ENCODE measurements at regions not wholly inside any gene's neighbourhood (a gene's known extent, or its start where the extent isn't known, plus 50 kb on each side); places are given as distances from the start of the nearest gene placed in this dataset.

DNA sequence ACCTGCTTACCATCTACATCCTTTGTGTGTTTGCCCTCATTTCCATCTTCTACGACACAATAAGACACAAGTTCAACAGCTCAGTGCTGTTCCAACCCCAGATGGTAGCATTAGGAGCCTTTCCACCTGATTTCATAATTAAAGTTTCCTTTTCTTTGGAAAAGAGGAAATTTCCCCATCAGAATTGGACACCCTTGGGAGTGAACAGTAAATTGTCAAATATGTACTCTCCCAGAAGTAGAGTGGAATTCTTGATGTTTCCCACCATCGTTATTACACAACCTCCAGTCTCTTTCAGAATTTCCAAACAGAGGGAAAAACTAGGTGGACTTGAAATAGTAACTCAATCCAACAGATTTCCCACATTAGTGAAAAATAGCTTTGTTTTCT is 337.6 kb upstream of the OR4E1 start:
- DNase-seq: no peak

DNA sequence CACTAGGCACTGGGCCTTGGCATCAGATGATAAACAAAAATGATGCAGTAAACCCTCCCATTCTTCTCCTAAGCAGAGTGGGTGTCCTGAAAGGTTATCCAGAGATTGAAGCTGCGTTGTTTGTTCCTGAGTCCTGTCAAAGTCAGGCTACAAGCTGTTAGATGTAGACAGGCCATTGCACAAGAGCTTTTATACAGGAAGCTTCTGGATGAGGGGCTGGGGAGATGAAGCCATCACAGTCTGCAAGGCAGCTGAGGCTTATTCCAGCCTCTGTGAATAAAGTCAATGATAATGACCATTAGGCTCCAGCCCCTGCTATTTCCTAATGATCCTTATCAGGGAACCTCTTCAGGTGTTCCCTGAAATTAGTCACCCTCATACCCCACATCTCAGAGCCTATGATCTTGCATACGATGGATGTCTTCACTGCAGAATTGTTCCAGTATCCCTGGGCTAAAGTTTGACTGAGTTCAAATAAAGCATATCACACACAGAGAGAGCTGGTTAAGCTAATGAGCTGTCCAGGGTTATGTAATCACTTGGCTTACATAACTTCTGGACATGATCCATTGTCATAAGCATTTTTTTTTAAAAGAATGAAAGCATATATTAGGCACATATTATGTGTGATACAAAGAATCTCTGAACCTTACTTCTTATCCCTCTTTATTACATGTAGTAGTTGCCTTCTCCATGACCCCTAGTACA is 337.1 kb upstream of the OR4E1 start:
- no peak for DNase-seq

DNA sequence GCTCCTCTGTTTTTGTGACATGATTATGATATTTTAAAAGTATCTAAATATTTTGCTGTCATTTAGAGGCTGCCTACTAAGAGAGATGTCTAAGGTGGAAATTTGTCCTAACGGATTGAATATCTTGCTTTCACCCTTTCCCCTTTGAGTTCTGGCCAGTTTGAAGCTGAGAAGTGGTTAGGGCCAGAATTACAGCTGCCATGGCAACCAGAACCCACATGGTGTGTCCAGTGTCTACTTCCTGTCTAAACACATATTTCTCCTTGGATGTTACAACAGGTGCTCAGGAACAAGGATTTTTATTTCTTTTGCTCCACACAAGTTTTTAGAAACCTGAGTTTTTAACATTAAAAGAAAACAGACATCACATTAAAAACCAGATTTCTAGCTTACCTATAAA is 335.1 kb upstream of the OR4E1 start:
- no peak for DNase-seq

DNA sequence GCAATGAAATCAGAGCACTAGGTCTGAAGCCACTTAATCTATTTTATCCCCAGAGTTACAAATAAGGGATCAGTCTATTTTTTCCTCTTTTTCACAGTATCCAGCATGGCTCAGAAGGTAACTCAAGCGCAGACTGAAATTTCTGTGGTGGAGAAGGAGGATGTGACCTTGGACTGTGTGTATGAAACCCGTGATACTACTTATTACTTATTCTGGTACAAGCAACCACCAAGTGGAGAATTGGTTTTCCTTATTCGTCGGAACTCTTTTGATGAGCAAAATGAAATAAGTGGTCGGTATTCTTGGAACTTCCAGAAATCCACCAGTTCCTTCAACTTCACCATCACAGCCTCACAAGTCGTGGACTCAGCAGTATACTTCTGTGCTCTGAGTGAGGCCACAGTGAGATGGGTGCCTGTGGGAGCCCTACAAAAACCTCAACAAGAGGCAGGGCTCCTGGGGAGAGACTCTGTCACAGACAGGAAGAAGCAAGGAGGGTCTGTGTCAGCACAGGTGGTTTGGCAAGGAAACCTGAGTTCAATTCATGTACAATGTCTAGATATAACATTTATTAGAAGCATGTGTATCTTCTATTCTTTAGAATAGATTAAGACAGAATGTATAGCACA is 334.3 kb upstream of the OR4E1 start:
- DNase-seq: no peak

DNA sequence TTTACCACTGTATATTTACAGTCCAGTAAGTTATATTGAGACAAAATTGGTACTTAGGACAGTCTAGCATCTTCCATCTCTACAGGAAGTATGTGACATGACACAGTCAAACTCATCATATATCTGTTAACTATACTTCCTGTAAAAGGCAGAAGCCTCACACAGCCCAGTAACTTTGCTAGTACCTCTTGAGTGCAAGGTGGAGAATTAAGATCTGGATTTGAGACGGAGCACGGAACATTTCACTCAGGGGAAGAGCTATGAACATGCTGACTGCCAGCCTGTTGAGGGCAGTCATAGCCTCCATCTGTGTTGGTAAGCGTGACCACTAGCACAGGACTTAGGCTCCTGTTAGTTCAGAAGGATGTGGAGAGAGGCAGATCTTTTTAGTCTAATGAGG is 333.7 kb upstream of the OR4E1 start:
- DNase-seq: no peak

DNA sequence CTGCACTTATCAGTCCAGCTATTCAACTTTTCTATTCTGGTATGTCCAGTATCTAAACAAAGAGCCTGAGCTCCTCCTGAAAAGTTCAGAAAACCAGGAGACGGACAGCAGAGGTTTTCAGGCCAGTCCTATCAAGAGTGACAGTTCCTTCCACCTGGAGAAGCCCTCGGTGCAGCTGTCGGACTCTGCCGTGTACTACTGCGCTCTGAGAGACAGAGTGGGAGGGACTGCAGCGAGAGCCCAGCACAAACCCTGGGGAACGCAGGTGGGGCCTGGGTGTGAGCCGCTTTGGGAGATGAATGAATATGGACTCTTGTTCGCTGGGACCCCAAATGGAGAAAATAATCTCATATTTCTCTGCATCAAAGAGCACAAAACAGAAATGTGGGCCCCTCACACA is 329.8 kb upstream of the OR4E1 start:
- DNase-seq: no peak

DNA sequence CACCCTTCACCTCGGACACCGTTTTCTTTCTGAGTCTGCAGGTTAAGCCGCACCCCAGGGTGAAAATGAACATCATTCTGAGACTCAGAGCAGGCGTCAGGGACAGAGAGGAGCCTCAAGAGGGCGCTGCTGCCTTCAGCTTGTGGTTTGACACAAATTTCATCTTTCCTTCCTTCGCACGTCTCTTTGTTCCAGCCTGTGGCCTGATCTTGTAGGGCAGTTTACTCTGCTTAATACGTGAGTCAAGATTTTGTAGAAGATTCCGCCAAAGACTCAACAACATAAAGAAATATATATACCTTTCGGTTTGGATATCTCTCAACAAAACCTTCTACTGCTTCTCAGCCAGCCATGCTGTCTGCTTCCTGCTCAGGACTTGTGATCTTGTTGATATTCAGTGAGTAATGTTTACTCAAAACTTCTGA is 329.3 kb upstream of the OR4E1 start:
- DNase-seq: no peak

DNA sequence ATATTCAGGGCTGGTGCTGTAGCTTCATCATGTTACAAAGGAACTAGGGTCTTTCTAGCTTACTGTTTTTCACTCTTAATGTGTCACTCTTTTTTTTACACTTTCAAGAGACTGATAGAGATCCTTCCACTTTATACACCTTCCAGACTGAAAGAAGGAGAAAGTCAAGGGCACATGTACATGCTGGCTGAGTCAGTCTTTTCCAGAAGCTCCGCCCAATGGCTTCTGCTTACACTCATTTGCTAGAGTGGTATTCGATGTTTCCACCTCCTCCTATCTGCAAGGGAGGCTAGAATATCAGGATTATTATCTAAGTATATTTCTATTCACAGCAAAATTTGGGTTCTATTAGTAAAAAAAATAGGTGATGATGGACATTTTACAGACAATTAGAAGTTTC is 325.8 kb upstream of the OR4E1 start:
- DNase-seq: no peak

DNA sequence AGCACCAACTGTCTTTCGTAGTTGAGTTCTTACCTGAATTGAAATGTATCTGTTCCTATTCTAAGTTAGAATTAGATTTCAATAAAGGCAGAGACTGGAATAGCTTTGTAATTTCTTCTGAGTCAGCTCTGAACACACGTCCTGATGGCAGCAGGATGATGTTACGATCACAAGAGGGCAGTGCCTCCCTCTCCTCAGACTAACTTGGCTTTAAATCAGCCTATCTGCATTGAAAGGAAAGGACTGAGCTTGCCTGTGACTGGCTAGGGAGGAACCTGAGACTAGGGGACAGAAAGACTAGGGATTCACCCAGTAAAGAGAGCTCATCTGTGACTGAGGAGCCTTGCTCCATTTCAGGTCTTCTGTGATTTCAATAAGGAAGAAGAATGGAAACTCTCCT is 323.7 kb upstream of the OR4E1 start:
- no peak for DNase-seq

DNA sequence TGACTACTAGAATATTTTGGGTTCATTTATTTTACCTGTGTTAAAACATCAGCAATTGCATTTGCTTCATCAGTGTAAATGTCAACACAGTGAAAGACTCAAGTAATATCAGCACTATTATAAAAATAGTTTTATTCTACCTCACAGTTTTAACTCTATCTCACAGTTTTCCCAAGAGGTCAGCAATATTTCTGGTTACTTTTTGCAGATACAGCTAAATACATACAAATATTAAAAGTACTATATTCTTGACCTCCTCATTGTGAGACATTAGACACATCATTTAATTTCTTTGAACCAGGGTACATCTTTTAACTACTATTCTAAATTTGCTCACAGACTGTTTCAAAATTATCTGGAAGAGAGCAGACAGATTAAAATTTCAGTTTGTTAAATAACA is 321.7 kb upstream of the OR4E1 start:
- no peak for DNase-seq

DNA sequence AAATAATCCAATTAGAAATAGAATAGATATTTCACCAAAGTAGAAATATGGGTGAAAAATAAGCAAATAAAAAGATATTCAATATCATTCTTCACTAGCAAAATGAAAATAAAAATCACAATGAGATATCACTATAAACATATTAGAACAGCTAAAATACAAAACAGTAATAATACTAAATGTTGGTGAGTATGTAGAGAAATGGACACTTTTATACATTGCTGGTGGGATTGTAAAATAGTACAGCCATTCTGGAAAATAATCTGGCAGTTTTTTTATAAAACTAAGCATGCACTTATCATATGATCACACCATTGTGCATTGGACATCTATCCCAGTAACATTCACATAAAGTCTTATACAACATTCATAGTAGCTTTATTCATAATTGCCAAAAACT is 320.2 kb upstream of the OR4E1 start:
- no peak for DNase-seq

DNA sequence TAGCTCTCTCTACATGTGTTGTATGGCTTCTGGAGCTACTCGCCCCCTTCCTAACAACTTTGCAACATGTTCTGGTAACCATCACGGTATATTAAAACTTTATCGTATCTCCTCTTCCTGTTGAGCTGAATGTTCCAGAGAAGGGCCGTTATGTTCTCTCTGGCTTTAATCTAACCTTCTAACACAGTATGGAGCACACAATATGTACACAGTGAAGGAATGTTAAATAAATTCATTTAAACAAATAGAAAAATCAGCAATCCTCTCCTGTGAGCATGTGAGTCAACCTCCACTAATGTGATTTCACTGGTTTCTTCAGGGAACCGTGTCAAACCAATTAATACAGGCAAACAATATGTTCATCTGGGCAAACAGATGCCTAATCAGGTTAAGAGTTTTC is 319.5 kb upstream of the OR4E1 start:
- DNase-seq: no peak

DNA sequence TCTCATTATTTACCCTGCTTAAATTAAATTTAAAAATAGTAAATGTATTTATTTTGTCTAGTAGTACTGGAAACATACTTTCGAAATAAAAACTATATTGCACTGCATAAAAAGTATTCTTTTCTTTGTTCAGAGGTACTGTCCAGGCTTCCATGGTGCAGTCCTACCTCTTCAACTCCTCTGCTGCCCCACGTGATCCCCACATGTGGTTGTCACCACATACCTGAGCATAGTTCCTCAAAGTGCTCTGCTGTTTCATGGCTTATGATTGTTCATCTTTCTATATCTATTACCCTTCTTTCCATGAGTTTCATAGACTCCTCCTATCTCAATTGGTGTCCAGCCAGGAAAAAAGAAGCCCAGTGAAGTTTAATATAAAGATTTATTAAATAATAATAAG is 317.5 kb upstream of the OR4E1 start:
- DNase-seq: no peak

DNA sequence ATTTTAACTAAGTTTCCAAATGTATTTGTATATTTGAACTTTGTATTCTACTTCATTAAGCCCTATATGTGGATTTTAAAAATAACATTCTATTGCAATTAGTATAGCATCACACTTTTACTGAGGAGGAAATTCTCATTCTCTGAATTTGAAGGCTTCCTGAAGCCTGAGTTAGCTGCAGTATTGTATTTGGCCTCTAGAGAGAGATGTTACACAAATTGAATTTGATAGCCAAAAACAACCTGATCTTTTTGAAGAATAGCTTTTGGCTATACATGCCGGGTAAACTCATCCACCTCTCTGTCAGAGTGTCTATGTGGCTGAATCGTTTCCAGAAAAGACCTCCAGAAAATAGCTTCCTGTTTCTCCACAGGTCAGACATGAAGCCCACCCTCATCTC is 316.5 kb upstream of the OR4E1 start:
- DNase-seq: no peak

DNA sequence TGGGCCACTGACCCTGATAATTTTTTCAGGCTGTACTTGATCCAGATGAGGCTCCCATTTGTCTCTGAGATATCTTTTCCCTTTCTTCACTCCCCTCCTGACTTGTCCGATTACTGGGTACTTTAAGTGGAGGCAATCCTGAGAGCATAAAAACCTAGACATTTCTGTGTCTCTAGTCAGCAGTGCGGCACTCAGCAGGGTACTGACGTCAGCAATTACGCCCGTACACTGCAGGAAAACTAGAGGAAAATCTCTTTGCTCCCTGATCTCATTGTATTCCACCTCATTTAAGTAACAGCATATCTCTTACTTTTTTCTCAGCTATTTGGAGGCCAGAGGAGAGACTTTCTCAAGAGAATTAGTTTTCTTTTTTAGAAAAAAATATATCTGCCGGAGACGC is 315.5 kb upstream of the OR4E1 start:
- DNase-seq: no peak

DNA sequence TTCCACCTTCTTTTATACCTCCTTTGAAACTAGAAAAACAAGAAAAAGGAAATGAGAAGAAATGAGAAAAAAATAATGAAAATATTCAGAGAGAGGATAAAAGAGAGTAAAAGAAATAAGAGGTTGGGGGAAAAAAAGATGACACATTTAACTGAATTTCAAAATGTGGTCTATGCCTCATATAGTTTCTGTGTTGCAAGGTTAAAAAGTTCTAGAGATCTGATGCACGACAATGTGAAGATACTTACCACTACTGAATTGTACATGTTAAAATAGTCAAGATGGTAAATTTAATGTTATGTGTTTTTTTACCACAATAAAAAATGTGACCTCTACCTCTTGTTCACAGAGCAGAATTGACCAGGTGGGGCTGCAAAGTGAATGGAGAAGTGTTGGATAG is 314.8 kb upstream of the OR4E1 start:
- no peak for DNase-seq

DNA sequence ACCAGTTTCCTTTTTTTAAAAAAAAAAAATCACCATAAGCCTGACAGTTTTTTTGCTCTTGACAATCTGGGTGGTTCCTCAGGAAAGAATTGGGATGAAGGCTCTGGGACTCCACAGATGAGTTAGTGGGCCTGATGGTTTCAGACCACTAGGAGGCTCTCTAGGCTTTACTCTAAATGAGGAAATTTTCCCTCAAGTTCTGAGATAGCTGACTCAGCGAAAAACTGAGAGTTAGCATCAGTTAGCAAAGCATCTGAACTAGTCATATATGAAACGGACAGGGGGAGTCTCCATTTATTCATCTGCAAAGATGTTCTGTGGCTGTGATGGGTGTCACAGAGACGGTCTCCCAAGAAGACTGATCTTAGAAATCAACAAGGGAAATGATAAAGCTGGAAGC is 314.3 kb upstream of the OR4E1 start:
- DNase-seq: no peak

DNA sequence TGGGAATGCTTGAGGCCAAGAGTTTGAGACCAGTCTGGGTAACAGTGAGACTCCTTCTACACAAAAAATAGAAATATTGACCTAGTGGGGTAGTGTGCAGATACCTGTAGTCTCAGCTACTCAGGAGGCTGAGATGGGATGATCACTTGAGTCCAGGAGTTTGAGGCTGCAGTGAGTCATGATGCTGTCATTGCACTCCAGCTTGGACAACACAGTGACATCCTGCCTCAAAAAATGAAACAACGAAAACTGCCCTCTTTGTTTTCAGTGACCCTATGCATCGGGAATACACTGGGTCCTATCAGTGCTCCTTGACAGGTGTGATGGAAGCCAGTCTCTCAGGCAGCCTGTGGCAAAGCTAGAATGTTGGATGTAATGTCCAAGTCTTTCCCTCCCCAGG is 311.5 kb upstream of the OR4E1 start:
- DNase-seq: no peak

DNA sequence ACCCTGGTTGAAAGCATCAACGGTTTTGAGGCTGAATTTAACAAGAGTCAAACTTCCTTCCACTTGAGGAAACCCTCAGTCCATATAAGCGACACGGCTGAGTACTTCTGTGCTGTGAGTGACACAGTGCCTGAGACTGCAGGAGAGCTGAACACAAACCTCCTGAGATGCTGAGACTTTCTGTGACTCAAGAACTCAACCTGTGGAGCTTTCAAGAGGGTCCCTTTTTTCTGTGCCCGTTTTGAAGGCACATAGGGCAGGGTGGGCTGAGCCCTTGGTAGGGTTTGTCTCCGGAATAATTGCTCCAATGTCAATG is 305.3 kb upstream of the OR4E1 start:
- no peak for DNase-seq

DNA sequence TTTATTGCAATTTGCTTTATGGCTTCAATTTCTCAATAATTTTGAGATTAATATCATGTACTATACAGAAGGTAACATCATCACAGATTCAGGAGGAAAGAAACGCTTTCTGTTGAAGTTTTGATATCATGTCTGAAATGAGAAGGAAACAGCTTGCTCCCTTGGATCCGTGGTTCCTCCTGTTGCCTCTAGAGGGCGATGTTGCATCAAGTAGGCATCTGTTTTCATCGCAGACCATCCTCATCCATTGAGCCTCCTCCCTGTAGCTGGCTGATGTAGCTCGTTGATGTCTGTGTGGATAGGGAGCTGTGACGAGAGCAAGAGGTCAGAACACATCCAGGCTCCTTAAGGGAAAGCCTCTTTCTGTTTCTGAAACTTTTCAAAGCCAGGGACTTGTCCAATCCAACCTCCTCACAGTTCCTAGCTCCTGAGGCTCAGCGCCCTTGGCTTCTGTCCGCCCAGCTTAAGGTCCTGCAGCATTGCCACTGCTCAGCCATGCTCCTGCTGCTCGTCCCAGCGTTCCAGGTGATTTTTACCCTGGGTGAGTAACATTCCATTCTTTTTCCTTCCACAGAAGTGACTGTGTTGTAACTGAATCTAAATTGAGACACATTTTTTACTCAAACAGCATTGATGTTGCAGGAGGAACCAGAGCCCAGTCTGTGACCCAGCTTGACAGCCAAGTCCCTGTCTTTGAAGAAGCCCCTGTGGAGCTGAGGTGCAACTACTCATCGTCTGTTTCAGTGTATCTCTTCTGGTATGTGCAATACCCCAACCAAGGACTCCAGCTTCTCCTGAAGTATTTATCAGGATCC is 304.8 kb upstream of the OR4E1 start:
- no peak for DNase-seq

DNA sequence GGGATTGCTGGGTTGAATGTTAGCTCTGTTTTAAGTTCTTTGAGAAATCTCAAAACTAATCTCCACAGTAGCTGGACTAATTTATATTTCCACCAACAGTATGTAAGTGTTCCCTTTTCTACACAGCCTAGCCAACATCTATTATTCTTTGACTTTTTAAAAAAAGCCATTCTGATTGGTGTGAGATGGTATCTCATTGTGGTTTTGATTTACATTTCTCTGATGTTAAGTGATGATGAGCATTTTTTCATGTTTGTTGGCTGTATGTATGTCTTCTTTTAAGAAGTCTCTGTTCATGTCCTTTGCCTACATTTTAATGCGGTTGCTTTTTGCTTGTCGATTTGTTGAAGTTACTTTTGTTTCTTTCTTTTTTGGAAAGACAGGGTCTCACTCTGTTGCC is 301.1 kb upstream of the OR4E1 start:
- no peak for DNase-seq

DNA sequence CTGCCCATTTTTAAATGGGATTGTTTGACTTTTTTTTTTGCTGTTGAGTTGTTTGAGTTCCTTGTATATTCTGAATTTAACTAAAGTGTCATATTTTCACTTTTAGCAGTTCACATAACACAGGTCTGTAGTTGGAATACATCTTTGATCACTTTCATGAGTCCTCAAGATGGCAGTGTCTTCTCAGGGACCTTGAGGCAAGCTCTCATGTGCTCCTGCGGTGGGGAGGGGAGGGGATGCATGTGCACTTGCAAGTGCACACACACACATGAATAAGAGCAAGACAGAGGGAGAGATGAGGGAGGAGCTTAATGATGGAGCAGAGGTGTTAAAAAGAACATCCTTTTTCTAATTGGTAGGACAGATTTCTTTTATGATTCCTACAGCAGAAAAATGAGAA is 291.4 kb upstream of the OR4E1 start:
- DNase-seq: no peak

DNA sequence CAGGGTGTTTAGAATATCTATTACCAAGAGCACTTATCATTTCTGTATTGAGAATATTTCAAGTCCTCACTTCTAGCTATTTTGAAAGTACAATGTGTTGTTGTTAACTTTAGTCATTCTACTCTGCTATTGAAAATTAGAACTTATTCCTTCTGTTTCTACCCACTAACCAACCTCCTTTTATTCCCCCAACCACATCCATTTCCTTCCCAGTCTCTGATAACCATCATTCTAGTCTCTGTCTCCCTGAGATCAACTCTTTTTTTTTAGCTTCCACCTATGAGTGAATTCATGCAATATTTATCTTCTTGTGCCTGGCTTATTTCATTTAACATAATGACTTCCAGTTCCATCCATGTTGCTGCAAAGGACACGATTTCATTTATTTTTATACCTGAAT is 290.6 kb upstream of the OR4E1 start:
- no peak for DNase-seq

DNA sequence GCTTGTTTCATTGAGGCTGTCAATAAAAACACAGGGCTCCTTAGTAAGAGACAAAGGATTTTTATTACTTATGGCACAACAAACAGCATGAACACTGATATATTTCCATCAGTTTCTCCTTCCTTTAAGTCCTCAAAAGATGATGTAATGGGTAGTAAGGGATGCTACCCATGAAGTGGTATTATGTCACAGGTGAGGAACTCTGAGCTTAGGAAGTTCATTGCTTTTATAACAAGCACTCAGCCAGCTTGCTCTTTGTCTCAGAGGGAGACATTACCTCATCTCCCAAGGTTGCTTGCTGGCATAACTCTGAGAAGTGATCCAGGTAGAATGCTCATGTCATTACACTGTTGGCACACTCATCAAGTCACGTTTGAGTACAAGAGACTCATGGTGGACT is 287.0 kb upstream of the OR4E1 start:
- no peak for DNase-seq

DNA sequence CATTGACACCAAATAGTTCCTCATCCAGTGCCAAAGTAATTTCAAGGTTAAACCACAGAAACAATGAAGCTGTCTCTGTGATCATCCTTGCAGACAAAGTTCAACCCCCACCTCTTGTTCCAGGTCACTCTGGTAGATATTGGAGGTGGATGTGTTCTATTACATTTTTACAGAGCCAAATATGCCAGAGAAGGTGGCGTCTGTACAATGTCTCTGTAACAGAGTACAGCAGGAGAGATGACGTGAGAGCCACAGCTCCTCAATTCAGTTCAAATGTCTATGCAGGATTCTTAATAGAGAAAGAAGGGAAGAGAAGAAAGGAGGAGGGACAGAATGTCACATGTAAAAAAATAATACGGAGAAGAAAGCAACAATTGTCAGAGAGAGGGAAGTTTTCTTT is 268.3 kb upstream of the OR4E1 start:
- DNase-seq: no peak

Measured in 8988T (cell line).